ENCODE measurements at regions not wholly inside any gene's neighbourhood (a gene's known extent, or its start where the extent isn't known, plus 50 kb on each side); places are given as distances from the start of the nearest gene placed in this dataset.

DNA sequence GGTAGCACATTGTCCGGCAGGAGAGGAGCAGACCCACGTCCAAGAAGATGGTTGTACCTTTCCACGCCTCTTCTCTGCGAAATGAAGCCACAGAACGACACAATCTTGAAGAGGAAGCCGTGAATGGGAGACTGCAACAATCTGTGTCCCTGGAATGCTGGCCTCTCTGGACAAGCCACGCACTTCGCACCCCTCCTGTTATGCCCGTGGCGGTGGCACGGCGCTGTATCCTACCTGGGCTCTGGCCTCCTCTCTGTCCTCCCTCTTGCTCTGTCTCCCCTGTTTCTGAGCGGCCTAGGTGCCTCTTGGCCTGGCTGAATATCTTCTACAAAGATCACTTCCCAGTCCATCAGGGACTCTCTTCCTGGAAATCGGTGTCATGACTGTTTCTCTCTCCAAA lies 717.8 kb downstream of the KCNJ18 start:
- no peak for DNase-seq (ENCODE audit: low spot score)
- TF ChIP-seq, protein P1, sequence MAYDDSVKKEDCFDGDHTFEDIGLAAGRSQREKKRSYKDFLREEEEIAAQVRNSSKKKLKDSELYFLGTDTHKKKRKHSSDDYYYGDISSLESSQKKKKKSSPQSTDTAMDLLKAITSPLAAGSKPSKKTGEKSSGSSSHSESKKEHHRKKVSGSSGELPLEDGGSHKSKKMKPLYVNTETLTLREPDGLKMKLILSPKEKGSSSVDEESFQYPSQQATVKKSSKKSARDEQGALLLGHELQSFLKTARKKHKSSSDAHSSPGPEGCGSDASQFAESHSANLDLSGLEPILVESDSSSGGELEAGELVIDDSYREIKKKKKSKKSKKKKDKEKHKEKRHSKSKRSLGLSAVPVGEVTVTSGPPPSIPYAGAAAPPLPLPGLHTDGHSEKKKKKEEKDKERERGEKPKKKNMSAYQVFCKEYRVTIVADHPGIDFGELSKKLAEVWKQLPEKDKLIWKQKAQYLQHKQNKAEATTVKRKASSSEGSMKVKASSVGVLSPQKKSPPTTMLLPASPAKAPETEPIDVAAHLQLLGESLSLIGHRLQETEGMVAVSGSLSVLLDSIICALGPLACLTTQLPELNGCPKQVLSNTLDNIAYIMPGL (CRISPR knock-in tag; IDR thresholded peaks at IDR 0.05), result no peak
- TF ChIP-seq ZBTB21 (CRISPR knock-in tag; IDR thresholded peaks at IDR 0.05; ENCODE audit: borderline replicate concordance), result no peak
- no peak for TF ChIP-seq ZNF219 (CRISPR knock-in tag; IDR thresholded peaks at IDR 0.05; ENCODE audit: borderline replicate concordance)
- no peak for TF ChIP-seq ZNF671 (CRISPR knock-in tag; IDR thresholded peaks at IDR 0.05)
- TF ChIP-seq, protein P2, sequence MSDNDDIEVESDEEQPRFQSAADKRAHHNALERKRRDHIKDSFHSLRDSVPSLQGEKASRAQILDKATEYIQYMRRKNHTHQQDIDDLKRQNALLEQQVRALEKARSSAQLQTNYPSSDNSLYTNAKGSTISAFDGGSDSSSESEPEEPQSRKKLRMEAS (CRISPR knock-in tag; IDR thresholded peaks at IDR 0.05), result no peak
- TF ChIP-seq CREM (CRISPR knock-in tag; IDR thresholded peaks at IDR 0.05), result no peak
- TF ChIP-seq, protein P3, sequence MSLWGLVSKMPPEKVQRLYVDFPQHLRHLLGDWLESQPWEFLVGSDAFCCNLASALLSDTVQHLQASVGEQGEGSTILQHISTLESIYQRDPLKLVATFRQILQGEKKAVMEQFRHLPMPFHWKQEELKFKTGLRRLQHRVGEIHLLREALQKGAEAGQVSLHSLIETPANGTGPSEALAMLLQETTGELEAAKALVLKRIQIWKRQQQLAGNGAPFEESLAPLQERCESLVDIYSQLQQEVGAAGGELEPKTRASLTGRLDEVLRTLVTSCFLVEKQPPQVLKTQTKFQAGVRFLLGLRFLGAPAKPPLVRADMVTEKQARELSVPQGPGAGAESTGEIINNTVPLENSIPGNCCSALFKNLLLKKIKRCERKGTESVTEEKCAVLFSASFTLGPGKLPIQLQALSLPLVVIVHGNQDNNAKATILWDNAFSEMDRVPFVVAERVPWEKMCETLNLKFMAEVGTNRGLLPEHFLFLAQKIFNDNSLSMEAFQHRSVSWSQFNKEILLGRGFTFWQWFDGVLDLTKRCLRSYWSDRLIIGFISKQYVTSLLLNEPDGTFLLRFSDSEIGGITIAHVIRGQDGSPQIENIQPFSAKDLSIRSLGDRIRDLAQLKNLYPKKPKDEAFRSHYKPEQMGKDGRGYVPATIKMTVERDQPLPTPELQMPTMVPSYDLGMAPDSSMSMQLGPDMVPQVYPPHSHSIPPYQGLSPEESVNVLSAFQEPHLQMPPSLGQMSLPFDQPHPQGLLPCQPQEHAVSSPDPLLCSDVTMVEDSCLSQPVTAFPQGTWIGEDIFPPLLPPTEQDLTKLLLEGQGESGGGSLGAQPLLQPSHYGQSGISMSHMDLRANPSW (CRISPR knock-in tag; conservative IDR thresholded peaks at IDR 0.05; ENCODE audit: low read depth), result no peak
- TF ChIP-seq NR3C1 (CRISPR knock-in tag; conservative IDR thresholded peaks at IDR 0.05; ENCODE audit: low read depth), result no peak
- TF ChIP-seq OVOL2 (CRISPR knock-in tag; IDR thresholded peaks at IDR 0.05; ENCODE audit: borderline replicate concordance), result no peak
- TF ChIP-seq SOX15 (CRISPR knock-in tag; IDR thresholded peaks at IDR 0.05), result no peak
- TF ChIP-seq, protein P4, sequence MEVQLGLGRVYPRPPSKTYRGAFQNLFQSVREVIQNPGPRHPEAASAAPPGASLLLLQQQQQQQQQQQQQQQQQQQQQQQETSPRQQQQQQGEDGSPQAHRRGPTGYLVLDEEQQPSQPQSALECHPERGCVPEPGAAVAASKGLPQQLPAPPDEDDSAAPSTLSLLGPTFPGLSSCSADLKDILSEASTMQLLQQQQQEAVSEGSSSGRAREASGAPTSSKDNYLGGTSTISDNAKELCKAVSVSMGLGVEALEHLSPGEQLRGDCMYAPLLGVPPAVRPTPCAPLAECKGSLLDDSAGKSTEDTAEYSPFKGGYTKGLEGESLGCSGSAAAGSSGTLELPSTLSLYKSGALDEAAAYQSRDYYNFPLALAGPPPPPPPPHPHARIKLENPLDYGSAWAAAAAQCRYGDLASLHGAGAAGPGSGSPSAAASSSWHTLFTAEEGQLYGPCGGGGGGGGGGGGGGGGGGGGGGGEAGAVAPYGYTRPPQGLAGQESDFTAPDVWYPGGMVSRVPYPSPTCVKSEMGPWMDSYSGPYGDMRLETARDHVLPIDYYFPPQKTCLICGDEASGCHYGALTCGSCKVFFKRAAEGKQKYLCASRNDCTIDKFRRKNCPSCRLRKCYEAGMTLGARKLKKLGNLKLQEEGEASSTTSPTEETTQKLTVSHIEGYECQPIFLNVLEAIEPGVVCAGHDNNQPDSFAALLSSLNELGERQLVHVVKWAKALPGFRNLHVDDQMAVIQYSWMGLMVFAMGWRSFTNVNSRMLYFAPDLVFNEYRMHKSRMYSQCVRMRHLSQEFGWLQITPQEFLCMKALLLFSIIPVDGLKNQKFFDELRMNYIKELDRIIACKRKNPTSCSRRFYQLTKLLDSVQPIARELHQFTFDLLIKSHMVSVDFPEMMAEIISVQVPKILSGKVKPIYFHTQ (CRISPR knock-in tag; IDR thresholded peaks at IDR 0.05), result no peak
- no peak for TF ChIP-seq JUN (CRISPR knock-in tag; IDR thresholded peaks at IDR 0.05)
- TF ChIP-seq SMAD3 (CRISPR knock-in tag; IDR thresholded peaks at IDR 0.05; ENCODE audit: borderline replicate concordance), result no peak
- TF ChIP-seq NFYB (CRISPR knock-in tag; conservative IDR thresholded peaks at IDR 0.05; ENCODE audit: low read depth), result no peak
- no peak for TF ChIP-seq RELA (CRISPR knock-in tag; IDR thresholded peaks at IDR 0.05; ENCODE audit: borderline replicate concordance)
- no peak for TF ChIP-seq GTF2I (CRISPR knock-in tag; conservative IDR thresholded peaks at IDR 0.05)
- TF ChIP-seq, protein P5, sequence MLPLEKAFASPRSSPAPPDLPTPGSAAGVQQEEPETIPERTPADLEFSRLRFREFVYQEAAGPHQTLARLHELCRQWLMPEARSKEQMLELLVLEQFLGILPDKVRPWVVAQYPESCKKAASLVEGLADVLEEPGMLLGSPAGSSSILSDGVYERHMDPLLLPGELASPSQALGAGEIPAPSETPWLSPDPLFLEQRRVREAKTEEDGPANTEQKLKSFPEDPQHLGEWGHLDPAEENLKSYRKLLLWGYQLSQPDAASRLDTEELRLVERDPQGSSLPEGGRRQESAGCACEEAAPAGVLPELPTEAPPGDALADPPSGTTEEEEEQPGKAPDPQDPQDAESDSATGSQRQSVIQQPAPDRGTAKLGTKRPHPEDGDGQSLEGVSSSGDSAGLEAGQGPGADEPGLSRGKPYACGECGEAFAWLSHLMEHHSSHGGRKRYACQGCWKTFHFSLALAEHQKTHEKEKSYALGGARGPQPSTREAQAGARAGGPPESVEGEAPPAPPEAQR (CRISPR knock-in tag; IDR thresholded peaks at IDR 0.05), result no peak
- TF ChIP-seq, protein P6, sequence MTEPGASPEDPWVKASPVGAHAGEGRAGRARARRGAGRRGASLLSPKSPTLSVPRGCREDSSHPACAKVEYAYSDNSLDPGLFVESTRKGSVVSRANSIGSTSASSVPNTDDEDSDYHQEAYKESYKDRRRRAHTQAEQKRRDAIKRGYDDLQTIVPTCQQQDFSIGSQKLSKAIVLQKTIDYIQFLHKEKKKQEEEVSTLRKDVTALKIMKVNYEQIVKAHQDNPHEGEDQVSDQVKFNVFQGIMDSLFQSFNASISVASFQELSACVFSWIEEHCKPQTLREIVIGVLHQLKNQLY (CRISPR knock-in tag; IDR thresholded peaks at IDR 0.05), result no peak
- no peak for TF ChIP-seq FOXP1 (CRISPR knock-in tag; IDR thresholded peaks at IDR 0.05; ENCODE audit: borderline replicate concordance)
- TF ChIP-seq KAT7 (CRISPR knock-in tag; IDR thresholded peaks at IDR 0.05; ENCODE audit: borderline replicate concordance), result no peak
- ChIA-PET POLR2A (no interaction called here), CTCF (no interaction called here)
- H3K4me1 Mint-ChIP-seq, result no peaks in the 10 kb centered on the region
- peaks cover 43% of the 10 kb centered on the region for H3K36me3 Mint-ChIP-seq
- peaks cover 48% of the 10 kb centered on the region for H3K9me3 Mint-ChIP-seq
- no peak for ATAC-seq
- H3K4me3 Mint-ChIP-seq, result no peak overlapping the region
- no peak overlapping the region for H3K27ac Mint-ChIP-seq
- peaks cover 8% of the 10 kb centered on the region; the same call in 1 of the 2 replicates for H3K27me3 Mint-ChIP-seq (ENCODE audit: low read depth)

Data from WTC11 (cell line).